Adrenal gland (tissue), 9 donors: ENCODE measurements at regions not wholly inside any gene's neighbourhood (a gene's known extent, or its start where the extent isn't known, plus 50 kb on each side); places are given as distances from the start of the nearest gene placed in this dataset.

ENCODE experiments used
- DNase-seq, 7 donors: peaks; one replicate each; pipeline ENCODE4 v3.0.0-alpha.2; 2019 to 2020
- H3K27ac ChIP-seq, 5 donors: fragments of 200-600 bp; sonication (generic) in 4 of 5; 1 replicate in 3 of 5; 2 replicates in 2 of 5; pipeline versions ENCODE4 v1.5.1 to v1.8.0; 2016 to 2020; ENCODE audit warnings: mild to moderate bottlenecking in 1 of 5
- H3K27me3 ChIP-seq: fragments of 200-600 bp; 2 replicates; pipeline ENCODE4 v1.8.0; 2021
- H3K36me3 ChIP-seq, 2 donors: fragments of 200-600 bp; replicated peaks in 1 of 2; 1 replicate in 1 of 2; 2 replicates in 1 of 2; pipeline versions ENCODE4 v1.5.1 to v1.8.0; 2018 to 2022
- H3K4me1 ChIP-seq, 2 donors: fragments of 200-600 bp; replicated peaks in 1 of 2; 1 replicate in 1 of 2; 2 replicates in 1 of 2; pipeline versions ENCODE4 v1.5.1 to v1.8.0; 2018 to 2021
- H3K4me3 ChIP-seq, 4 donors: fragments of 200-600 bp; sonication (generic) in 3 of 4; one replicate each; pipeline ENCODE4 v1.5.1; 2016 to 2018
- H3K9me3 ChIP-seq, 3 donors: fragments of 200-600 bp; sonication (generic) in 1 of 3; replicated peaks in 1 of 3; 1 replicate in 2 of 3; 2 replicates in 1 of 3; pipeline versions ENCODE4 v1.5.1 to v1.8.0; 2016 to 2021
- POLR2A ChIP-seq, 2 donors: fragments of 450-650 bp; IDR thresholded peaks; one replicate each; pipeline ENCODE4 v1.6.1; 2017; ENCODE audit warnings: antibody characterized with exemption in 2 of 2, mild to moderate bottlenecking in 2 of 2, moderate library complexity in 1 of 2
- WGBS, 4 donors: extraction: QIAGEN DNeasy Blood & Tissue Kit in 2 of 4; methylation state at CpG; one replicate each; pipeline versions ENCODE4 v1.1.5 to v1.1.7; 2013 to 2017; 5-methylcytosine and 5-hydroxymethylcytosine counted together
- intact Hi-C, 2 donors: fragments of 100-400 bp; cut with DNase I; formaldehyde crosslinking; loops; one replicate each; pipeline versions ENCODE4 v1.14.1 to v1.15.0; 2022 to 2023
- TF ChIP-seq, protein P1 (sequence below), 6 experiments: fragments of 450-650 bp in 4 of 6; fragments of 200-600 bp in 2 of 6; sonication (generic) in 1 of 6; IDR thresholded peaks; 1 replicate in 5 of 6; 2 replicates in 1 of 6; pipeline versions ENCODE4 v1.5.1 to v1.8.0; 2016 to 2021; ENCODE audit warnings: antibody characterized with exemption in 6 of 6, mild to moderate bottlenecking in 2 of 6, moderate library complexity in 1 of 6
- donor health status: healthy with polysubstance abuse.
- donor health status: Bipolar disorder and iron deficiency.
- donor health status: DM: yes; HTN: yes; CAD: no.
- donor health status: DM: no; HTN: no; CAD: no.
- donor health status: DM: no; HTN: no; CAD: no.

DNA sequence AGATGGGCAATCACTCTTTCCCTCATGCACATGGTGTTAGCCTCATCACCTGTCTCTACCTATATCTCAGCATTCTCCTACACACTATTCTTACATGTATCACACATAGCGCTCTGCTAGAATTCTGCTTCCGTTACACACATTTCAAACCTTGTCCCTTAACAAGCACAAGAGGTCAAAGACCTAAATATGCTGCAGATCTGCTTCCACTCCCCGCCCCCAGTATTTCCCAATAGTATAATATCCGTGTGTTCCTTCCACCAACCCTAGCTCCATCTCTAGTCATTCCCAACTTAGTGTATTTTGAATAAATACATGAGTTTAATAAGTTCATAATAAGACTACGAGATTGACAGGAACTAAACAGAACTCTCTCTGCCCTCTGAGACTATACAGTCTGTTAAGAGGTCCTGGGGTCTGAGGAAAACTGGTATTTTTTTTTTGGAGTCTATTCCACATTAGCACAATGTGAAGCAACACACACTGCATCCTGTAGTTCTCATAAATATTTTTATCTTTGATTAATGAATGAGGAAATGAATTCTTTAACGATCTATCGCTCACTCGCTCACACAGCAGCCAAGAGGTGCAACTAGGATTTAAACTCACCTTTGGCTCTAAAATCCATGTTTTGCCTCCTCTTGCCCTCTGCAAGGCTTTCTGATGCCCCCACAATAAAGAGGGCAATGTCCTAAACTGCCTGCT is 491.6 kb downstream of the QKI start:
- Histone ChIP-seq H3K4me3 (no peak overlapping the region), H3K27me3 (no peaks in the 10 kb centered on the region), H3K36me3 (no peaks in the 10 kb centered on the region), H3K27ac (no peak overlapping the region), H3K9me3 (no peaks in the 10 kb centered on the region), H3K4me1 (no peaks in the 10 kb centered on the region)
- no peak for DNase-seq
- WGBS, 4 donors = 87 to 92% (median 88%) methylated on average over 8 of the region's 8 CpGs
- intact Hi-C loops = no loop called here
- TF ChIP-seq, protein P1, sequence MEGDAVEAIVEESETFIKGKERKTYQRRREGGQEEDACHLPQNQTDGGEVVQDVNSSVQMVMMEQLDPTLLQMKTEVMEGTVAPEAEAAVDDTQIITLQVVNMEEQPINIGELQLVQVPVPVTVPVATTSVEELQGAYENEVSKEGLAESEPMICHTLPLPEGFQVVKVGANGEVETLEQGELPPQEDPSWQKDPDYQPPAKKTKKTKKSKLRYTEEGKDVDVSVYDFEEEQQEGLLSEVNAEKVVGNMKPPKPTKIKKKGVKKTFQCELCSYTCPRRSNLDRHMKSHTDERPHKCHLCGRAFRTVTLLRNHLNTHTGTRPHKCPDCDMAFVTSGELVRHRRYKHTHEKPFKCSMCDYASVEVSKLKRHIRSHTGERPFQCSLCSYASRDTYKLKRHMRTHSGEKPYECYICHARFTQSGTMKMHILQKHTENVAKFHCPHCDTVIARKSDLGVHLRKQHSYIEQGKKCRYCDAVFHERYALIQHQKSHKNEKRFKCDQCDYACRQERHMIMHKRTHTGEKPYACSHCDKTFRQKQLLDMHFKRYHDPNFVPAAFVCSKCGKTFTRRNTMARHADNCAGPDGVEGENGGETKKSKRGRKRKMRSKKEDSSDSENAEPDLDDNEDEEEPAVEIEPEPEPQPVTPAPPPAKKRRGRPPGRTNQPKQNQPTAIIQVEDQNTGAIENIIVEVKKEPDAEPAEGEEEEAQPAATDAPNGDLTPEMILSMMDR (IDR thresholded peaks at IDR 0.05) = no peak
- no peak for TF ChIP-seq POLR2A (IDR thresholded peaks at IDR 0.05)

DNA sequence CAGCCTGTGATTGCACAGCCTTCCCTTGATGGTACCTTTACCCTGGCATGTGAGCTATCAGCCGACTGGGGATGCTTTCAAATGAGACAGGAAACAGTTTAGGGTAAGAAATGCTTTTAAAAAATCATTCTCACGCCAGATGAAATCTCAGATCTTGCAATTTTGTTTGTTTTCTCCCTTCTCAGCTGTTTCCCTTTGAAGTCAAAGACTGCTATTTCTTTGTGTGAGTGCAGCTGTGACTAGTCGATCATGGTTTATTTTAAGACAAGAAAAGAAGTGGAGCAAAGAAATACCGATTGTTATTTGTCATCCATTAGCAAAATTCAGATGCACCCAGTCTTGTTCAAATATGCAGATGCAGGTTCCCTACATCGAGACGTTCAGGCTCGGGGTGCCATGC is 489.7 kb downstream of the QKI start:
- no peaks in the 10 kb centered on the region for H3K4me1 ChIP-seq
- no peaks in the 10 kb centered on the region for H3K9me3 ChIP-seq
- DNase-seq = no peak
- H3K27ac ChIP-seq = no peak overlapping the region
- WGBS, 4 donors = 64 to 69% (median 66%) methylated on average over 7 of the region's 7 CpGs
- no peaks in the 10 kb centered on the region for H3K36me3 ChIP-seq
- H3K27me3 ChIP-seq = no peaks in the 10 kb centered on the region
- intact Hi-C loops = no loop called here
- TF ChIP-seq, protein P1 (IDR thresholded peaks at IDR 0.05) = no peak
- no peak for TF ChIP-seq POLR2A (IDR thresholded peaks at IDR 0.05)
- no peak overlapping the region for H3K4me3 ChIP-seq

DNA sequence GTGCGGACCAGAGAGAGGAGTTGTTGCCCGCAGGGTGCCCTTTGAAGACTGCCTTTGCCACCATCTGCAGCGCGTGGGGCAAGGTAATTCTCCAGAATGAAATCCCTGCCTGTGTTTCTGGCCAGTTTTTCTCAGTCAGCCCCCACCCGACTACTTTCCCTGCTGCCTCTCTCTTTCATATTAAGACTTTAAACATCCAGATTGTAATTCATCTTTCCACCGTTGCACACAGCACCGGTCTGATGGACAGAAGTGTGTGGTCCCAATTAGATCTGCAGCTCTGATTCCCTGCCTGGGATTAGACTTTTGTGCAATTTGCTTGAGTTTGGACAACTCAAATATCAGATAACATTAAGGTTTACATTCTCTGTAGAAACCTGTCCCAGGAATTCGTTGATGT is 489.0 kb downstream of the QKI start:
- TF ChIP-seq, protein P1 (IDR thresholded peaks at IDR 0.05) = no peak
- TF ChIP-seq POLR2A (IDR thresholded peaks at IDR 0.05) = no peak

DNA sequence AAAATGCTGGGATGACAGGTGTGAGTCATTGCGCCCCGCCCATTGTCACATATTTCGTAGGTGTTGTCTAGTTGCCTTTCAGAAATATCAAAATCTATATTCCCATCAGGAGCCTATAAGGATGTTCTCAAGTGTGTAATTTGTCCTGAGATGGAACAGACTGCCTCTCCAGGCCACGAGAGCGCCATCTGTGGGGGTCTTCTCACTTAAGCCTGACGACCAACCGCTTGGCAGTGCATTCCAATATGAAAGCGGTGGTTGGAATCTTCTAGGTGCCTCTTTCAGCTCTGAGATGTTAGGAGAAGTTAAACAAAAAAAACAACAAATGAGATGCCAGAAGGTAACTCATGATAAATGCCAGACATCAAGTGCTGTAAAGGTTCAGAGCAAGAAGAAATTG is 488.5 kb downstream of the QKI start:
- intact Hi-C loops = no loop called here
- 85 to 94% (median 91%) methylated on average over 8 of the region's 8 CpGs for WGBS, 4 donors
- H3K9me3 ChIP-seq = no peaks in the 10 kb centered on the region
- TF ChIP-seq POLR2A (IDR thresholded peaks at IDR 0.05) = no peak
- TF ChIP-seq, protein P1 (IDR thresholded peaks at IDR 0.05) = no peak
- DNase-seq = no peak
- H3K4me1 ChIP-seq = no peaks in the 10 kb centered on the region
- no peaks in the 10 kb centered on the region for H3K36me3 ChIP-seq
- H3K27ac ChIP-seq = no peak overlapping the region
- no peak overlapping the region for H3K4me3 ChIP-seq
- H3K27me3 ChIP-seq = no peaks in the 10 kb centered on the region

More for the DNA sequence above, 489.0 kb downstream of the QKI start:
- no peak overlapping the region for H3K4me3 ChIP-seq
- WGBS, 4 donors = 84 to 91% (median 90%) methylated on average over 8 of the region's 8 CpGs
- H3K27ac ChIP-seq = no peak overlapping the region
- intact Hi-C loops = no loop called here
- no peaks in the 10 kb centered on the region for H3K36me3 ChIP-seq
- no peaks in the 10 kb centered on the region for H3K4me1 ChIP-seq
- H3K9me3 ChIP-seq = no peaks in the 10 kb centered on the region
- DNase-seq = no peak
- H3K27me3 ChIP-seq = no peaks in the 10 kb centered on the region
